ENCODE measurements at regions not wholly inside any gene's neighbourhood (a gene's known extent, or its start where the extent isn't known, plus 50 kb on each side); places are given as distances from the start of the nearest gene placed in this dataset.

- Histone ChIP-seq H3K4me3 (replicated peaks in 1 of 3) (no peak overlapping the region), H3K9me3 (no peaks in the 10 kb centered on the region), H3K4me1 (no peaks in the 10 kb centered on the region), H3K27me3 (no peaks in the 10 kb centered on the region), H3K27ac (no peak overlapping the region), H3K36me3 (no peaks in the 10 kb centered on the region)
- TF ChIP-seq POLR2A (IDR thresholded peaks at IDR 0.05) (no peak), CTCF (IDR thresholded peaks at IDR 0.05) (no peak)
- no peak for DNase-seq
- WGBS, 2 donors = 92 to 95% methylated on average over 4 of the region's 4 CpGs
- intact Hi-C loops (cut with DNase I) = no loop called here
These were observed 258.0 kb downstream of the TFAP2A start for GRCh38 chr6:10156875-10157274.

GRCh38 chr6:10154251-10154650 is 260.6 kb downstream of the TFAP2A start:
- TF ChIP-seq POLR2A (IDR thresholded peaks at IDR 0.05) (no peak), CTCF (IDR thresholded peaks at IDR 0.05) (no peak)
- Histone ChIP-seq H3K36me3 (no peaks in the 10 kb centered on the region), H3K4me3 (replicated peaks in 1 of 3) (no peak overlapping the region), H3K27me3 (no peaks in the 10 kb centered on the region), H3K27ac (no peak overlapping the region), H3K4me1 (no peaks in the 10 kb centered on the region), H3K9me3 (no peaks in the 10 kb centered on the region)
- intact Hi-C loops (cut with DNase I) = no loop called here
- DNase-seq = no peak

- Histone ChIP-seq H3K36me3 (no peaks in the 10 kb centered on the region), H3K4me1 (no peaks in the 10 kb centered on the region), H3K27me3 (no peaks in the 10 kb centered on the region), H3K9me3 (no peaks in the 10 kb centered on the region), H3K27ac (no peak overlapping the region), H3K4me3 (replicated peaks in 1 of 3) (no peak overlapping the region)
- WGBS, 2 donors = 82 to 83% methylated on average over 6 of the region's 6 CpGs
- intact Hi-C loops (cut with DNase I) = no loop called here
- no peak for DNase-seq
- no peak for TF ChIP-seq POLR2A (IDR thresholded peaks at IDR 0.05)
- TF ChIP-seq CTCF (IDR thresholded peaks at IDR 0.05) = no peak
These were observed 263.5 kb downstream of the TFAP2A start for GRCh38 chr6:10151144-10151915.

GRCh38 chr6:10149603-10150002 is 265.3 kb downstream of the TFAP2A start:
- Histone ChIP-seq H3K9me3 (no peaks in the 10 kb centered on the region), H3K36me3 (no peaks in the 10 kb centered on the region), H3K27me3 (no peaks in the 10 kb centered on the region), H3K27ac (no peak overlapping the region), H3K4me3 (replicated peaks in 1 of 3) (no peak overlapping the region), H3K4me1 (no peaks in the 10 kb centered on the region)
- no peak for TF ChIP-seq POLR2A (IDR thresholded peaks at IDR 0.05)
- no peak for TF ChIP-seq CTCF (IDR thresholded peaks at IDR 0.05)
- no peak for DNase-seq
- intact Hi-C loops (cut with DNase I) = no loop called here
- 77 to 79% methylated on average over 12 of the region's 12 CpGs for WGBS, 2 donors

- Histone ChIP-seq H3K27ac (no peak overlapping the region), H3K9me3 (no peaks in the 10 kb centered on the region), H3K4me3 (replicated peaks in 1 of 3) (no peak overlapping the region), H3K36me3 (no peaks in the 10 kb centered on the region), H3K4me1 (no peaks in the 10 kb centered on the region), H3K27me3 (no peaks in the 10 kb centered on the region)
- TF ChIP-seq POLR2A (IDR thresholded peaks at IDR 0.05) = no peak
- TF ChIP-seq CTCF (IDR thresholded peaks at IDR 0.05) = no peak
- intact Hi-C loops (cut with DNase I) = no loop called here
- peak in 1 of 2 donors; percentile 5 for DNase-seq
- 32 to 40% methylated on average over 5 of the region's 5 CpGs for WGBS, 2 donors
These were observed 268.0 kb downstream of the TFAP2A start for GRCh38 chr6:10146715-10147451.
